GM12872 (cell line): ENCODE measurements at regions not wholly inside any gene's neighbourhood (a gene's known extent, or its start where the extent isn't known, plus 50 kb on each side); places are given as distances from the start of the nearest gene placed in this dataset.

Experiments
- TF ChIP-seq, protein P1 (sequence below): IDR thresholded peaks from 3 replicates; pipeline ENCODE4 v1.5.1; 2011; ENCODE audit warnings: low read depth, mild to moderate bottlenecking, low read length, moderate library complexity; ENCODE audit not compliant: insufficient read depth

DNA sequence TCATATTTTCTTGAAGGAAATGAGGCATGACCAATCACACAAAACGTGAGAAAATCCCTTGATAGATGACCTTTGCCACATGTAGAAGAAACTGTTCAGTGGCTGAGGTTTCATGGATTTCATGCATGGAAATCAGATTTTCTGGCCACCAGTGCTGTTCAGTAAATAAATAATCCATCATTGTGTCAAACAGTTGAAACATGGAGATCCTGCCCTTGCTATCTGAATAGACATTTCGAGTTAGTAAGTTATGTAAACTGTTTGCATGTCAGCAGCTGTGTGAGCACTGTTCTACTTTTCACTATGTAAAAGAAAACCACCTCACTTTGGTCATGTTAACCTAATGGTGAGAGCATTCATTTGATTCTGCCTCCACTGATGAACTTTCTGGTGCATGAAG, 793.9 kb upstream of the EPHA7 start:
- TF ChIP-seq, protein P1, sequence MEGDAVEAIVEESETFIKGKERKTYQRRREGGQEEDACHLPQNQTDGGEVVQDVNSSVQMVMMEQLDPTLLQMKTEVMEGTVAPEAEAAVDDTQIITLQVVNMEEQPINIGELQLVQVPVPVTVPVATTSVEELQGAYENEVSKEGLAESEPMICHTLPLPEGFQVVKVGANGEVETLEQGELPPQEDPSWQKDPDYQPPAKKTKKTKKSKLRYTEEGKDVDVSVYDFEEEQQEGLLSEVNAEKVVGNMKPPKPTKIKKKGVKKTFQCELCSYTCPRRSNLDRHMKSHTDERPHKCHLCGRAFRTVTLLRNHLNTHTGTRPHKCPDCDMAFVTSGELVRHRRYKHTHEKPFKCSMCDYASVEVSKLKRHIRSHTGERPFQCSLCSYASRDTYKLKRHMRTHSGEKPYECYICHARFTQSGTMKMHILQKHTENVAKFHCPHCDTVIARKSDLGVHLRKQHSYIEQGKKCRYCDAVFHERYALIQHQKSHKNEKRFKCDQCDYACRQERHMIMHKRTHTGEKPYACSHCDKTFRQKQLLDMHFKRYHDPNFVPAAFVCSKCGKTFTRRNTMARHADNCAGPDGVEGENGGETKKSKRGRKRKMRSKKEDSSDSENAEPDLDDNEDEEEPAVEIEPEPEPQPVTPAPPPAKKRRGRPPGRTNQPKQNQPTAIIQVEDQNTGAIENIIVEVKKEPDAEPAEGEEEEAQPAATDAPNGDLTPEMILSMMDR: no peak

DNA sequence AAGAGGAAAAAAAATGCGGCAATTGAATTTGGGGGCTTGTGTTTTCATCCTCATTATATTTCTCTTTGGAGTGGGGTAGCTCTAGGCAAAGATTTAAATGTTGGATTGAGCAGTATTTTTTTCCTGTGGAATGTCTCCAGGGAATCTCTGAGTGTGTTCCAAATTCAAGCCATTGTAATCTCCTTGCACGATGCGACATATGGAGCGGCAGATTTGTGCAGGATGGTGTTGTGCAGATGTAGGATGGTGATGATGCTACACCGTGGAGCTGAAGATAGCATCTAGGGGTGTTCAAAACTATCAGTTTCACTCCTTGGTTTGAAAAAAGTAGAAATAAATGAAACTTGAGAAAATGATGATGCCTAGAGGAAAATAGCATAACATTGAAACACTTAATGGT, 777.5 kb upstream of the EPHA7 start:
- TF ChIP-seq, protein P1: no peak

- TF ChIP-seq, protein P1: no peak
Observed at GRCh38 chr6:94190030-94190429, 770.7 kb upstream of the EPHA7 start.

GRCh38 chr6:94184666-94185464, 765.5 kb upstream of the EPHA7 start:
- TF ChIP-seq, protein P1: no peak

DNA sequence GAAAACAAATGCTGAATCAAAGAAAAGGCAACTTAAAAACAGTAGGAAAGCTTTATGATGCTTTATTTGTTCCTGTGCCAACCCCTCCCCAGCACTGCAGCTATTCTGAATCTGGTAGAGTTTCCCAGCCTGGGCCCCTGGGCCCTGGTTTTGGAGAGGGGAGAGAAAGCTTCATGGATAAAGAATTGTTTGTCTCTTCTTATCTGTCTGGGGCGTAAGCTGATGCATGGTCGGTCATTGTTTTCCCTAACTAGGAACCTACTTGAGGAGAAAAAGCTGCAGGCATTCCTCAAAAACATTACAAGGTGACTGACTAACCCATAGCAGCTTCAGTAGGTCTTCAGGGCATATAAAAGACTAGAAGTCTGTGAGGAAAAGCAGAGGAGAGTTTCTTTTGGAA, 758.1 kb upstream of the EPHA7 start:
- TF ChIP-seq, protein P1: no peak

- TF ChIP-seq, protein P1: no peak
Observed at GRCh38 chr6:94175465-94175864, 756.1 kb upstream of the EPHA7 start.

GRCh38 chr6:94163877-94164276, 744.5 kb upstream of the EPHA7 start:
- TF ChIP-seq, protein P1: no peak
